HG02973 (cell line): ENCODE measurements at regions not wholly inside any gene's neighbourhood (a gene's known extent, or its start where the extent isn't known, plus 50 kb on each side); places are given as distances from the start of the nearest gene placed in this dataset.

Experiments
- ATAC-seq: cut with Tn5 transposase; IDR thresholded peaks from one replicate; pipeline ENCODE4 v1.9.1; 2021; ENCODE audit warnings: moderate library complexity; ENCODE audit not compliant: unreplicated experiment

- no peak for ATAC-seq
These were observed 120.3 kb upstream of the SLC6A11 start for GRCh38 chr3:10695595-10696285.

- no peak for ATAC-seq
These were observed 118.1 kb upstream of the SLC6A11 start for GRCh38 chr3:10697918-10698317.

- ATAC-seq, result no peak
These were observed 115.2 kb upstream of the SLC6A11 start for GRCh38 chr3:10700821-10701220.

- ATAC-seq, result no peak
These were observed 112.9 kb upstream of the SLC6A11 start for GRCh38 chr3:10702961-10703740.

GRCh38 chr3:10703875-10704274 lies 112.2 kb upstream of the SLC6A11 start:
- ATAC-seq, result no peak

GRCh38 chr3:10706156-10706739 lies 109.8 kb upstream of the SLC6A11 start:
- no peak for ATAC-seq

- no peak for ATAC-seq
These were observed 109.2 kb upstream of the SLC6A11 start for GRCh38 chr3:10706740-10707399.

GRCh38 chr3:10707400-10708215 lies 108.4 kb upstream of the SLC6A11 start:
- ATAC-seq, result no peak

GRCh38 chr3:10708216-10708893 lies 107.7 kb upstream of the SLC6A11 start:
- ATAC-seq, result no peak

GRCh38 chr3:10709110-10709781 lies 106.8 kb upstream of the SLC6A11 start:
- ATAC-seq, result no peak

GRCh38 chr3:10712121-10712520 lies 103.9 kb upstream of the SLC6A11 start:
- ATAC-seq, result no peak

GRCh38 chr3:10713656-10714055 lies 102.4 kb upstream of the SLC6A11 start:
- no peak for ATAC-seq

- ATAC-seq, result no peak
These were observed 100.1 kb upstream of the SLC6A11 start for GRCh38 chr3:10715886-10716285.

GRCh38 chr3:10716964-10717363 lies 99.1 kb upstream of the SLC6A11 start:
- no peak for ATAC-seq

GRCh38 chr3:10717756-10718155 lies 98.3 kb upstream of the SLC6A11 start:
- ATAC-seq, result no peak

GRCh38 chr3:10721101-10721500 lies 94.9 kb upstream of the SLC6A11 start:
- no peak for ATAC-seq

GRCh38 chr3:10722911-10723310 lies 93.1 kb upstream of the SLC6A11 start:
- ATAC-seq, result no peak

- ATAC-seq, result no peak
These were observed 92.0 kb upstream of the SLC6A11 start for GRCh38 chr3:10723991-10724390.

- no peak for ATAC-seq
These were observed 91.0 kb upstream of the SLC6A11 start for GRCh38 chr3:10725067-10725466.

GRCh38 chr3:10725846-10726245 lies 90.2 kb upstream of the SLC6A11 start:
- no peak for ATAC-seq
